Nephron (organoid): ENCODE measurements at regions not wholly inside any gene's neighbourhood (a gene's known extent, or its start where the extent isn't known, plus 50 kb on each side); places are given as distances from the start of the nearest gene placed in this dataset.

Source experiments
- H3K27ac Mint-ChIP-seq, 3 experiments: 2 replicates each; pipeline ENCODE4 v1.8.0; 2020; ENCODE audit warnings: mixed read lengths in 3 of 3, mild to moderate bottlenecking in 2 of 3, moderate library complexity in 1 of 3
- H3K27me3 Mint-ChIP-seq: 2 replicates; pipeline ENCODE4 v1.8.0; 2021; ENCODE audit warnings: low read depth, mild to moderate bottlenecking, moderate library complexity, mixed read lengths
- H3K36me3 Mint-ChIP-seq: 2 replicates; pipeline ENCODE4 v1.8.0; 2020; ENCODE audit warnings: low read depth, mixed read lengths
- H3K4me1 Mint-ChIP-seq: 2 replicates; pipeline ENCODE4 v1.8.0; 2020; ENCODE audit warnings: mixed read lengths
- H3K4me3 Mint-ChIP-seq, 3 experiments: 2 replicates each; pipeline ENCODE4 v1.8.0; 2020; ENCODE audit warnings: mild to moderate bottlenecking in 3 of 3, mixed read lengths in 3 of 3, moderate library complexity in 2 of 3
- H3K9me3 Mint-ChIP-seq: 2 replicates; pipeline ENCODE4 v1.8.0; 2020; ENCODE audit warnings: mixed read lengths
- TF ChIP-seq, protein P1 (sequence below), 3 experiments: fragments of 200-600 bp; sonication (generic); IDR thresholded peaks; one replicate each; pipeline ENCODE4 v1.5.0; 2021; ENCODE audit warnings: antibody characterized with exemption in 3 of 3; ENCODE audit not compliant: unreplicated experiment in 3 of 3

DNA sequence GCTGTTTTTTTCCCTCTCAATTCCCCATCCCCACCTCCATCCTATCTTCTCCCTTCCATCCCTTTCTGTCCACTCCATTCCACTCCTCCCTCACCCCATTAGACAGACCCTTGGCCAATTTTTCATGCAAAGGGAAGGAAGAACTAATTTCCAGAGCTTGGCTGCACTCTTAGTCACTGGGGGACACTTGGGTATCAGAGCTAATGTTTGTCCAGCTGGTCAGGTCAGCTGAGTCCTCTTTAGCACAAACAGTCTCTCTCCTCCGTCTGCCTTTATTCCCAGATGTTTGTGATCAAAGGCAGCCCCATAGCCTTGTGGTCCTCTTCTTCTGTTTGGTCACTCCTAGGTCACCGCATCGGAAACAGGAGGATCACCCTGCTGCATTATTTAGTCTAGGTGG, 148.5 kb downstream of the NMUR2 start:
- TF ChIP-seq, protein P1, sequence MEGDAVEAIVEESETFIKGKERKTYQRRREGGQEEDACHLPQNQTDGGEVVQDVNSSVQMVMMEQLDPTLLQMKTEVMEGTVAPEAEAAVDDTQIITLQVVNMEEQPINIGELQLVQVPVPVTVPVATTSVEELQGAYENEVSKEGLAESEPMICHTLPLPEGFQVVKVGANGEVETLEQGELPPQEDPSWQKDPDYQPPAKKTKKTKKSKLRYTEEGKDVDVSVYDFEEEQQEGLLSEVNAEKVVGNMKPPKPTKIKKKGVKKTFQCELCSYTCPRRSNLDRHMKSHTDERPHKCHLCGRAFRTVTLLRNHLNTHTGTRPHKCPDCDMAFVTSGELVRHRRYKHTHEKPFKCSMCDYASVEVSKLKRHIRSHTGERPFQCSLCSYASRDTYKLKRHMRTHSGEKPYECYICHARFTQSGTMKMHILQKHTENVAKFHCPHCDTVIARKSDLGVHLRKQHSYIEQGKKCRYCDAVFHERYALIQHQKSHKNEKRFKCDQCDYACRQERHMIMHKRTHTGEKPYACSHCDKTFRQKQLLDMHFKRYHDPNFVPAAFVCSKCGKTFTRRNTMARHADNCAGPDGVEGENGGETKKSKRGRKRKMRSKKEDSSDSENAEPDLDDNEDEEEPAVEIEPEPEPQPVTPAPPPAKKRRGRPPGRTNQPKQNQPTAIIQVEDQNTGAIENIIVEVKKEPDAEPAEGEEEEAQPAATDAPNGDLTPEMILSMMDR (IDR thresholded peaks at IDR 0.05; ENCODE audit: unreplicated experiment in 3 of 3): no peak
- no peak overlapping the region for H3K27ac Mint-ChIP-seq
- H3K4me1 Mint-ChIP-seq: no peaks in the 10 kb centered on the region
- H3K4me3 Mint-ChIP-seq: no peak overlapping the region
- H3K27me3 Mint-ChIP-seq: peaks cover 9% of the 10 kb centered on the region
- no peaks in the 10 kb centered on the region for H3K9me3 Mint-ChIP-seq
- H3K36me3 Mint-ChIP-seq: no peaks in the 10 kb centered on the region

DNA sequence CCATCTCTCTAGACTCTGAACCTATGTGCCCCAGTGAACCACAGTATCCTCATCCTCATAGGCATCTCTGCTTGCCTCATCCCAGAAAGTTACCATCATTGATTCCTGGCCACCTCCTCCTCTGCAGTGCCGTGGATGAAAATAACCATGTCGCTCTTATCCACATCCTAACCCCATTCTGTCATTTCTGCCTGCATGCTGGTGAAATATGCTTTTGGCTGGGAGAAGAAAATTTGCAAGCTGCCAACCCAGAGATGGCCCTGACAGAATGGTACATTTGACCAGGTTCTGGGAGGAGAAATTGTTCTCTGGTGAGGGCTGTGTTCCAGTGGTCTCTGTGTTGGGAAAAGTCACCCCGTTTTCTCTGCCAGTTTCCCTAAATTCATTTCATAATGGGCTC, 149.7 kb downstream of the NMUR2 start:
- no peaks in the 10 kb centered on the region for H3K9me3 Mint-ChIP-seq
- TF ChIP-seq, protein P1 (IDR thresholded peaks at IDR 0.05; ENCODE audit: unreplicated experiment in 3 of 3): no peak
- no peaks in the 10 kb centered on the region for H3K36me3 Mint-ChIP-seq
- no peak overlapping the region for H3K4me3 Mint-ChIP-seq
- no peaks in the 10 kb centered on the region for H3K4me1 Mint-ChIP-seq
- no peak overlapping the region for H3K27ac Mint-ChIP-seq
- H3K27me3 Mint-ChIP-seq: peaks cover under 1% of the 10 kb centered on the region

DNA sequence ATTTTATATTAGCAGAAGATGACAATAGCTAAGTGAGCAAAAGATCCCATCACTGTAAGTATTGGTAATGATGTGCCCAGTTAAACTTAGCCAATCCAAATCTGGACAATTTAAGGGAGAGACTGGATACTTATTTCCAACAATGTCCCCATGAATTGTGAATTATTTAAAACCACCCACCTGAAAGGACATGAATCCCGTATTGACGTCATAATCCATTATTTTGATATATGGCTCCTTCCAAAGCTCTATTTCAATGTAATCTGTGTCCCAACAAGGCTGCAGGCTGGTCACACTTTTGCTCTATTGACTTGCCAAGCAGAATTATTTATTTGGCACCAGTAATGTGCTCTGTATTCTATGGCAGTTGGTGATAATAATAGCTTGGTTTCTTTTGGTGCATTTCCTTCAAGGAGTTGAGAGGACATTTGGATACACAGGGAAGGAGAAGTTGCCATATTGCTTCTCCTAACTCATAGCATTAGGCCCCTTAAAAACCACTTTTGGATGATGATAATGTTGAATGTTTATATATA, 157.2 kb downstream of the NMUR2 start:
- Mint-ChIP-seq H3K27me3 (no peaks in the 10 kb centered on the region), H3K9me3 (no peaks in the 10 kb centered on the region), H3K4me1 (no peaks in the 10 kb centered on the region), H3K4me3 (no peak overlapping the region), H3K36me3 (no peaks in the 10 kb centered on the region), H3K27ac (no peak overlapping the region)
- TF ChIP-seq, protein P1 (IDR thresholded peaks at IDR 0.05; ENCODE audit: unreplicated experiment in 3 of 3): no peak

DNA sequence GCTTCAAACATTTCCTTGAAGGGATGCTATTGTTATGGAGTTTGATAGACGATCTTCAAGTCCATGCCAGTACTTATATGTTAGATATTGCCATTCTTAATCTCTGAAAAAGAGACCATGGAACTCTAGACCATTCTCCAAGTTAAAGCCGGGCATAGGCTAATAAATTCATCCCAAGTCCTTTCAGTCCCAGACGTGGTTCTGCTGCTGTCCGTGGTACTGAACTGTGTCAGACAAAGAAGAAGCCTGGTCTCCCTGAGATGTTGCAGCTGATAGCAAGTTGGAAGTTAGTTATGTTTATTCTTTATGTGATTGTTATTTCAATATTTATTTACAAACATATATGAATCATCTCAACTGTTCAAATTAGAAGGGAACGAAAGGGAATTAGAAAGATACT, 158.7 kb downstream of the NMUR2 start:
- H3K4me1 Mint-ChIP-seq: no peaks in the 10 kb centered on the region
- TF ChIP-seq, protein P1 (IDR thresholded peaks at IDR 0.05; ENCODE audit: unreplicated experiment in 3 of 3): no peak
- no peaks in the 10 kb centered on the region for H3K9me3 Mint-ChIP-seq
- H3K4me3 Mint-ChIP-seq: no peak overlapping the region
- no peaks in the 10 kb centered on the region for H3K27me3 Mint-ChIP-seq
- no peak overlapping the region for H3K27ac Mint-ChIP-seq
- no peaks in the 10 kb centered on the region for H3K36me3 Mint-ChIP-seq

DNA sequence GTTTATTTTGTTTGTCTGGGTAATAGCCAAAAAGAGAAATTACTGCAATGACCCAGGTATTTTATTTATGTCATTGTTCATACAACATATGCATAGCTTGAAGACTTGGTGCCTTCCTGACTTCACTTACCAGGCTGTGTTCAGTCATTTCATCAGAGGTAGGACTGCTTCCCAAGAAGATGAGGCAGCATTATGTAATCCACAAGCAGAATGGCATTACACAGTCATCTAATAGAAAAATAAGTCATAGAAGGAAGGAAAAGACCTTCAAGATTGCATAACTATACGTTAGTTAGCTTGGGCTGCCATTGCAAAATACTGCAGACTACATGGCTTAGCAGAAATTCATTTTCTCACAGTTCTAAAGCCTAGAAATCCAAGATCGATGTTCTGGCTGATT, 167.5 kb downstream of the NMUR2 start:
- Mint-ChIP-seq H3K36me3 (no peaks in the 10 kb centered on the region), H3K9me3 (peaks cover 5% of the 10 kb centered on the region), H3K27ac (no peak overlapping the region), H3K4me3 (no peak overlapping the region), H3K4me1 (no peaks in the 10 kb centered on the region), H3K27me3 (no peaks in the 10 kb centered on the region)
- TF ChIP-seq, protein P1 (IDR thresholded peaks at IDR 0.05; ENCODE audit: unreplicated experiment in 3 of 3): no peak

DNA sequence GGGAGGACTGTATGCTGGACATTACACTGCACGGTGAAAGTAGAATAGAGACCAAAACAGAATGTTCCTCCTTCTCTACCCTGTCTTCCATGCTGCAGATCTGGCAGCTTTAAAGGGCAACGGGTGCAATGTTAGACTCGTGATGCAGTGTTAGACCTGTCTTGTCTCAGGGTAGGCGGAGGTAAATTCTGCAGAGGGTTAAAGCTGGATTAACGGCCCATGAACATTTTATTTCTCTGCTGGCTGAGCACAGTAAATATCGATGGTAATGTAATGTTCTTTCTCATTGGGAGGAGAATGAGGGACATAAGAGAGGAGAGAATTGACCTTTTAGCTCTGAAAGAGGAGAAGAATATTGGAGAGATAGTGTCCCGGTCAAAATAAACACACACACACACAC, 178.9 kb downstream of the NMUR2 start:
- Mint-ChIP-seq H3K9me3 (no peaks in the 10 kb centered on the region), H3K4me1 (no peaks in the 10 kb centered on the region), H3K27me3 (no peaks in the 10 kb centered on the region), H3K4me3 (no peak overlapping the region), H3K36me3 (no peaks in the 10 kb centered on the region), H3K27ac (no peak overlapping the region)
- TF ChIP-seq, protein P1 (IDR thresholded peaks at IDR 0.05; ENCODE audit: unreplicated experiment in 3 of 3): no peak
